ENCODE measurements at regions not wholly inside any gene's neighbourhood (a gene's known extent, or its start where the extent isn't known, plus 50 kb on each side); places are given as distances from the start of the nearest gene placed in this dataset.

DNA sequence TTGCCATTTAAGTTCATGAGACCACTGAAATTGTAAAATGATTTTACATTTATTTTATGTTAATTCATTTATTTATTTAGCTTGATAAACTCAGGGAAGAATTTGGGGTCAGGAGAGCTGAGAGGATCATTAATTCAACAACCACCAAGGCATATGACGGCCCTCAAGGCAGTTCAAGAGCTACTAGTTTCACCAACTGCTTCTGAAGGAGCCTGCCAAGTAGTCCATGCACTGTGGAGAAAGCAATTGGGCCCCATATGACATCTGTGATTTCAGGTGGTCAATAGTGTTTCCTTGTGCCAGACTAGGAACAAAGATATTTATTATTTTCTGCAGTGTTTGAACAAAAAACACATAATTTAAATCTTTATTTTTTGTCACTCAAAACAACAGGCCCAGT is 236.4 kb downstream of the CASP12 start:
- Histone ChIP-seq H3K4me3 (ENCODE audit: low read length) (no peak overlapping the region), H3K4me2 (ENCODE audit: low read length) (no peak overlapping the region), H3K9me2 (replicated peaks; ENCODE audit: low read length) (0 out of 2 replicates have a peak, but pooled peaks cover 3% of the 10 kb centered on the region), H3K4me1 (ENCODE audit: insufficient read depth, low read length) (peaks cover 30% of the 10 kb centered on the region), H4K20me1 (ENCODE audit: low read length) (no peaks in the 10 kb centered on the region), H3K79me2 (ENCODE audit: low read length) (no peaks in the 10 kb centered on the region), H3F3A (ENCODE audit: low read length, unreplicated experiment) (peaks cover 9% of the 10 kb centered on the region), H2AFZ (ENCODE audit: low read length) (no peak overlapping the region), H3K27ac (ENCODE audit: low read length) (no peak overlapping the region), H3K36me3 (ENCODE audit: low read depth, low read length) (no peaks in the 10 kb centered on the region), H3K9me3 (ENCODE audit: low read length) (no peaks in the 10 kb centered on the region), H3K9ac (ENCODE audit: low read length) (no peak overlapping the region), H3K27me3 (ENCODE audit: low read length) (no peaks in the 10 kb centered on the region)
- DNase-seq (no peak), ATAC-seq (no peak)
- intact Hi-C loops (cut with micrococcal nuclease) = no loop called here
- CTCF ChIA-PET = no interaction called here
- POLR2A ChIA-PET (ENCODE audit: unreplicated experiment) = no interaction called here
- TF ChIP-seq EZH2 (IDR thresholded peaks at IDR 0.05; ENCODE audit: low read length, unreplicated experiment) = no peak
- TF ChIP-seq, protein P1, sequence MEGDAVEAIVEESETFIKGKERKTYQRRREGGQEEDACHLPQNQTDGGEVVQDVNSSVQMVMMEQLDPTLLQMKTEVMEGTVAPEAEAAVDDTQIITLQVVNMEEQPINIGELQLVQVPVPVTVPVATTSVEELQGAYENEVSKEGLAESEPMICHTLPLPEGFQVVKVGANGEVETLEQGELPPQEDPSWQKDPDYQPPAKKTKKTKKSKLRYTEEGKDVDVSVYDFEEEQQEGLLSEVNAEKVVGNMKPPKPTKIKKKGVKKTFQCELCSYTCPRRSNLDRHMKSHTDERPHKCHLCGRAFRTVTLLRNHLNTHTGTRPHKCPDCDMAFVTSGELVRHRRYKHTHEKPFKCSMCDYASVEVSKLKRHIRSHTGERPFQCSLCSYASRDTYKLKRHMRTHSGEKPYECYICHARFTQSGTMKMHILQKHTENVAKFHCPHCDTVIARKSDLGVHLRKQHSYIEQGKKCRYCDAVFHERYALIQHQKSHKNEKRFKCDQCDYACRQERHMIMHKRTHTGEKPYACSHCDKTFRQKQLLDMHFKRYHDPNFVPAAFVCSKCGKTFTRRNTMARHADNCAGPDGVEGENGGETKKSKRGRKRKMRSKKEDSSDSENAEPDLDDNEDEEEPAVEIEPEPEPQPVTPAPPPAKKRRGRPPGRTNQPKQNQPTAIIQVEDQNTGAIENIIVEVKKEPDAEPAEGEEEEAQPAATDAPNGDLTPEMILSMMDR (conservative IDR thresholded peaks at IDR 0.05; ENCODE audit: low read depth, low read length) = no peak
- no peak for TF ChIP-seq EZH2phosphoT487 (IDR thresholded peaks at IDR 0.05; ENCODE audit: borderline replicate concordance, low read length)
- BruUV-seq (replicated peaks) = no TSS peak

DNA sequence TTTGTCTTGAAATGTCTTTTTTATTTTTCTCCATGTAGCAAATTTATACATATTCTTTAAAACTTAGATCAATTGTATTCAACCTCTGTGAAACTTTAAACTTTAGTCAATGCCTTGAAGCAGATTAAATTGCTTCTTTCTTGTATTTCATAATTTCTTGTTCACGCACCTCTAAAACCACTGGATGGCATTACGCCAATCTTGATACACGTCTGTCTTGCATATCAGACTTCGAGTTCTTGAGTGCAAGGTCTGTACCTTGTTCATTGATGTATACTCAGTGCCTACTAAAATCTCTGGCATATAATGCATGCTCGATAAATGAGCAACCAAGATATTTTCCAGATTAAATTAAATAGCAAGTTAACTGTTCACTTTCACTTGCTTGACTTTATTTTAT is 236.8 kb downstream of the CASP12 start:
- Histone ChIP-seq H3K36me3 (ENCODE audit: low read depth, low read length) (no peaks in the 10 kb centered on the region), H3K4me1 (ENCODE audit: insufficient read depth, low read length) (peaks cover 26% of the 10 kb centered on the region), H3K27me3 (ENCODE audit: low read length) (no peaks in the 10 kb centered on the region), H3K4me2 (ENCODE audit: low read length) (no peak overlapping the region), H3K27ac (ENCODE audit: low read length) (no peak overlapping the region), H3F3A (ENCODE audit: low read length, unreplicated experiment) (peaks cover 9% of the 10 kb centered on the region), H3K9me3 (ENCODE audit: low read length) (no peaks in the 10 kb centered on the region), H3K79me2 (ENCODE audit: low read length) (no peaks in the 10 kb centered on the region), H3K9me2 (replicated peaks; ENCODE audit: low read length) (0 out of 2 replicates have a peak, but pooled peaks cover 3% of the 10 kb centered on the region), H4K20me1 (ENCODE audit: low read length) (no peaks in the 10 kb centered on the region), H2AFZ (ENCODE audit: low read length) (no peak overlapping the region), H3K9ac (ENCODE audit: low read length) (no peak overlapping the region), H3K4me3 (ENCODE audit: low read length) (no peak overlapping the region)
- DNase-seq (no peak), ATAC-seq (no peak)
- intact Hi-C loops (cut with micrococcal nuclease) = no loop called here
- TF ChIP-seq, protein P1 (conservative IDR thresholded peaks at IDR 0.05; ENCODE audit: low read depth, low read length) = no peak
- no peak for TF ChIP-seq EZH2 (IDR thresholded peaks at IDR 0.05; ENCODE audit: low read length, unreplicated experiment)
- no peak for TF ChIP-seq EZH2phosphoT487 (IDR thresholded peaks at IDR 0.05; ENCODE audit: borderline replicate concordance, low read length)
- no TSS peak for BruUV-seq (replicated peaks)
- ChIA-PET POLR2A (ENCODE audit: unreplicated experiment) (no interaction called here), CTCF (no interaction called here)

DNA sequence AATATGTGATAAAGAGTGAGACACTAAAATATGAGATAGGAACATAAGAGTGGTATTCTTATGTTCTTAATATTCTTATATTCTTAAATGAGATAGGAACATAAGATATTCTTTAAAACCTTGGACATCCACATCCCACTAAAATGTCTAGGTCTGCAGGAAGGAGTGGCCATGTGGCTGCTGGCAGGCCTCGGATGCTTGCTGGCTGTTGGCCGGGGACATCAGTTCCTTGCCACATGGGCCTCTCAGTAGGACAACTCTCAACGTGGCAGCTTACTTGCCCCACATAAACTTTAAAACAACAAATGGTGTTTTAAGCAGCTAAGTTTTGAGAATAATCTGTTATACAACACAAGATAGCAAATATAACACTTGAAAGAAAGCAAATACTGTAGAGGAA is 240.1 kb downstream of the CASP12 start:
- intact Hi-C loops (cut with micrococcal nuclease) = no loop called here
- DNase-seq (no peak), ATAC-seq (no peak)
- Histone ChIP-seq H3F3A (ENCODE audit: low read length, unreplicated experiment) (no peaks in the 10 kb centered on the region), H3K4me1 (ENCODE audit: insufficient read depth, low read length) (peaks cover 6% of the 10 kb centered on the region), H3K9ac (ENCODE audit: low read length) (no peak overlapping the region), H3K27me3 (ENCODE audit: low read length) (no peaks in the 10 kb centered on the region), H4K20me1 (ENCODE audit: low read length) (no peaks in the 10 kb centered on the region), H3K9me2 (replicated peaks; ENCODE audit: low read length) (no peaks in the 10 kb centered on the region), H3K27ac (ENCODE audit: low read length) (no peak overlapping the region), H3K79me2 (ENCODE audit: low read length) (no peaks in the 10 kb centered on the region), H2AFZ (ENCODE audit: low read length) (no peak overlapping the region), H3K36me3 (ENCODE audit: low read depth, low read length) (no peaks in the 10 kb centered on the region), H3K4me2 (ENCODE audit: low read length) (no peak overlapping the region), H3K9me3 (ENCODE audit: low read length) (no peaks in the 10 kb centered on the region), H3K4me3 (ENCODE audit: low read length) (no peak overlapping the region)
- CTCF ChIA-PET = no interaction called here
- no TSS peak for BruUV-seq (replicated peaks)
- POLR2A ChIA-PET (ENCODE audit: unreplicated experiment) = no interaction called here
- TF ChIP-seq EZH2 (IDR thresholded peaks at IDR 0.05; ENCODE audit: low read length, unreplicated experiment) (no peak), EZH2phosphoT487 (IDR thresholded peaks at IDR 0.05; ENCODE audit: borderline replicate concordance, low read length) (no peak)
- TF ChIP-seq, protein P1 (conservative IDR thresholded peaks at IDR 0.05; ENCODE audit: low read depth, low read length) = no peak

Measured in PC-3 (cell line).